Heart left ventricle (tissue), 16 donors: ENCODE measurements at regions not wholly inside any gene's neighbourhood (a gene's known extent, or its start where the extent isn't known, plus 50 kb on each side); places are given as distances from the start of the nearest gene placed in this dataset.

Experiments
- ATAC-seq, 4 donors: fragments of 200-7000 bp; cut with Tn5 transposase; one replicate each; pipeline ENCODE4 v1.9.1; 2020 to 2022; ENCODE audit warnings: moderate library complexity in 4 of 4, mild to moderate bottlenecking in 3 of 4, moderate number of reproducible peaks in 1 of 4
- DNase-seq, 5 donors: peaks; one replicate each; pipeline ENCODE4 v3.0.0-alpha.2; 2020
- H3K27ac ChIP-seq, 12 donors: fragments of 200-600 bp; sonication (generic) in 4 of 12; one replicate each; pipeline versions ENCODE4 v1.5.0 to v1.8.0; 2016 to 2022; ENCODE audit warnings: mild to moderate bottlenecking in 2 of 12
- H3K27me3 ChIP-seq, 9 donors: fragments of 200-600 bp; sonication (generic) in 2 of 9; one replicate each; pipeline versions ENCODE4 v1.5.1 to v1.8.0; 2016 to 2022; ENCODE audit warnings: mild to moderate bottlenecking in 3 of 9
- H3K36me3 ChIP-seq, 9 donors: fragments of 200-600 bp; sonication (generic) in 2 of 9; one replicate each; pipeline versions ENCODE4 v1.5.0 to v1.8.0; 2018 to 2022; ENCODE audit warnings: mild to moderate bottlenecking in 2 of 9
- H3K4me1 ChIP-seq, 12 donors: fragments of 200-600 bp; sonication (generic) in 4 of 12; one replicate each; pipeline versions ENCODE4 v1.5.0 to v1.8.0; 2016 to 2022; ENCODE audit warnings: mild to moderate bottlenecking in 3 of 12
- H3K4me3 ChIP-seq, 12 donors: fragments of 200-600 bp; sonication (generic) in 4 of 12; one replicate each; pipeline versions ENCODE4 v1.5.0 to v1.8.0; 2017 to 2022; ENCODE audit warnings: mild to moderate bottlenecking in 9 of 12, moderate library complexity in 4 of 12
- H3K9me3 ChIP-seq, 12 donors: fragments of 200-600 bp; sonication (generic) in 4 of 12; one replicate each; pipeline versions ENCODE4 v1.5.0 to v1.8.0; 2016 to 2022; ENCODE audit warnings: mild to moderate bottlenecking in 1 of 12
- POLR2A ChIP-seq, 2 donors: fragments of 450-650 bp; IDR thresholded peaks; one replicate each; pipeline ENCODE4 v1.6.1; 2017; ENCODE audit warnings: antibody characterized with exemption in 2 of 2, mild to moderate bottlenecking in 2 of 2, moderate library complexity in 2 of 2
- WGBS, 4 donors: extraction: QIAGEN DNeasy Blood & Tissue Kit in 2 of 4; methylation state at CpG; one replicate each; pipeline versions ENCODE4 v1.1.5 to v1.1.7; 2013 to 2018; 5-methylcytosine and 5-hydroxymethylcytosine counted together
- intact Hi-C, 10 donors: fragments of 100-400 bp; cut with DNase I; formaldehyde crosslinking; loops; one replicate each; pipeline versions ENCODE4 v1.11.1 to v1.14.2; 2022
- TF ChIP-seq, protein P1 (sequence below), 12 donors: fragments of 200-600 bp; sonication (generic) in 4 of 12; IDR thresholded peaks; one replicate each; pipeline versions ENCODE4 v1.5.0 to v1.8.0; 2018 to 2022; ENCODE audit warnings: antibody characterized with exemption in 12 of 12, mild to moderate bottlenecking in 5 of 12
- donor health status: ischemic (EF 13 %, LVEDD 7.1; RV severe dilation, severe dysfunction).
- donor health status: healthy with polysubstance abuse.
- donor health status: DM: no; HTN: yes; CAD: no.
- donor health status: DM: no; HTN: no; CAD: no.
- donor health status: ischemic (EF 25% LVEDD 6.9; RV normal size, moderate dysfunction).
- donor health status: ischemic (EF 25% LVEDD 5.7; RV mildly dilated, moderate dysfunction).
- donor health status: healthy.
- donor health status: DM: yes; HTN: yes; CAD: no.
- donor health status: ischemic (EF 35%, LVEDD 5.7; RV mildly dilated, moderate dysfunction).
- donor health status: nonischemic (EF 11% LVEDD 7.7; RV severe dilation, severe dysfunction).
- donor health status: DM: yes; HTN: yes; CAD: no.
- donor health status: PGD.
- donor health status: ischemic (EF 29% LVEDD 5.4; RV normal size, mild dysfunction).
- donor health status: nonischemic (EF 23%, LVEDD 6.1; RV moderate dilation, normal function).

GRCh38 chr4:148770377-148770776, 328.2 kb upstream of the NR3C2 start:
- no peaks in the 10 kb centered on the region for H3K27me3 ChIP-seq
- no peak overlapping the region for H3K27ac ChIP-seq
- no peaks in the 10 kb centered on the region for H3K9me3 ChIP-seq
- DNase-seq (no peak), ATAC-seq (peak in 1 of 4 donors; percentile 42)
- no peaks in the 10 kb centered on the region for H3K36me3 ChIP-seq
- H3K4me1 ChIP-seq: no peaks in the 10 kb centered on the region
- H3K4me3 ChIP-seq: no peak overlapping the region
- intact Hi-C loops: no loop called here
- no peak for TF ChIP-seq POLR2A (IDR thresholded peaks at IDR 0.05)
- TF ChIP-seq, protein P1, sequence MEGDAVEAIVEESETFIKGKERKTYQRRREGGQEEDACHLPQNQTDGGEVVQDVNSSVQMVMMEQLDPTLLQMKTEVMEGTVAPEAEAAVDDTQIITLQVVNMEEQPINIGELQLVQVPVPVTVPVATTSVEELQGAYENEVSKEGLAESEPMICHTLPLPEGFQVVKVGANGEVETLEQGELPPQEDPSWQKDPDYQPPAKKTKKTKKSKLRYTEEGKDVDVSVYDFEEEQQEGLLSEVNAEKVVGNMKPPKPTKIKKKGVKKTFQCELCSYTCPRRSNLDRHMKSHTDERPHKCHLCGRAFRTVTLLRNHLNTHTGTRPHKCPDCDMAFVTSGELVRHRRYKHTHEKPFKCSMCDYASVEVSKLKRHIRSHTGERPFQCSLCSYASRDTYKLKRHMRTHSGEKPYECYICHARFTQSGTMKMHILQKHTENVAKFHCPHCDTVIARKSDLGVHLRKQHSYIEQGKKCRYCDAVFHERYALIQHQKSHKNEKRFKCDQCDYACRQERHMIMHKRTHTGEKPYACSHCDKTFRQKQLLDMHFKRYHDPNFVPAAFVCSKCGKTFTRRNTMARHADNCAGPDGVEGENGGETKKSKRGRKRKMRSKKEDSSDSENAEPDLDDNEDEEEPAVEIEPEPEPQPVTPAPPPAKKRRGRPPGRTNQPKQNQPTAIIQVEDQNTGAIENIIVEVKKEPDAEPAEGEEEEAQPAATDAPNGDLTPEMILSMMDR (IDR thresholded peaks at IDR 0.05): peak in 5 of 12 donors; percentile 16 to 37 (median 20)

DNA sequence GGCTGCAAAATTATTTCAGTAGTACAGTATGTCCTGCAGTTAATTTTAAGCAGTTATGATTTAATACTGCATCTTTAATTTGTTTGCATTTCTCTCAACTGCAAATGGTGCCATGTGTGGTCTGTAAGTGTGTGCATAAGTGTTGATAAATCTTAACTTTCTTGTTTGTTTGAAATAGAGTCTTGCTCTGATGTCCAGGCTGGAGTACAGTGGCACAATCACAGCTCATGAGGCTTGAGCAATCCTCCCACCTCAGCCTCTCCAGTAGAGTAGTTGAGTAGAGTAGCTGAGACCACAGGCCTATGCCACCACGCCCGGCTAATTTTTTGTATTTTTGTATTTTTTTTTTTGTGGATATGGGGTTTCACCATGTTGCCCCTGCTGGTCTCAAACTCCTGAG, 322.5 kb upstream of the NR3C2 start:
- Histone ChIP-seq H3K4me1 (no peaks in the 10 kb centered on the region), H3K27me3 (no peaks in the 10 kb centered on the region), H3K4me3 (no peak overlapping the region), H3K9me3 (peaks cover 0 to 21% (median 3%) of the 10 kb centered on the region in 12 donors), H3K27ac (no peak overlapping the region), H3K36me3 (no peaks in the 10 kb centered on the region)
- whole genome bisulfite sequencing, 4 donors: 47 to 73% (median 60%) methylated on average over 2 of the region's 2 CpGs
- no peak for DNase-seq
- TF ChIP-seq, protein P1 (IDR thresholded peaks at IDR 0.05): no peak
- no peak for TF ChIP-seq POLR2A (IDR thresholded peaks at IDR 0.05)
- intact Hi-C loops: no loop called here
- no peak for ATAC-seq

GRCh38 chr4:148757171-148757570, 315.0 kb upstream of the NR3C2 start:
- no peak for ATAC-seq
- no peak overlapping the region for H3K27ac ChIP-seq
- no peak for DNase-seq
- WGBS, 4 donors: 82 to 86% (median 85%) methylated on average over 1 of the region's 1 CpG
- H3K4me3 ChIP-seq: no peak overlapping the region
- H3K27me3 ChIP-seq: no peaks in the 10 kb centered on the region
- no peaks in the 10 kb centered on the region for H3K4me1 ChIP-seq
- H3K9me3 ChIP-seq: peaks cover 0 to 20% (median under 1%) of the 10 kb centered on the region in 12 donors
- no peak for TF ChIP-seq POLR2A (IDR thresholded peaks at IDR 0.05)
- TF ChIP-seq, protein P1 (IDR thresholded peaks at IDR 0.05): no peak
- no peaks in the 10 kb centered on the region for H3K36me3 ChIP-seq
- intact Hi-C loops: no loop called here

GRCh38 chr4:148749403-148749802, 307.2 kb upstream of the NR3C2 start:
- 82 to 88% (median 86%) methylated on average over 3 of the region's 3 CpGs for WGBS, 4 donors
- H3K36me3 ChIP-seq: no peaks in the 10 kb centered on the region

More at GRCh38 chr4:148749403-148749802, 307.2 kb upstream of the NR3C2 start:
- Histone ChIP-seq H3K9me3 (no peaks in the 10 kb centered on the region), H3K4me1 (no peaks in the 10 kb centered on the region), H3K27ac (no peak overlapping the region), H3K27me3 (no peaks in the 10 kb centered on the region), H3K4me3 (no peak overlapping the region)
- DNase-seq: no peak
- intact Hi-C loops: no loop called here
- no peak for ATAC-seq
- TF ChIP-seq, protein P1 (IDR thresholded peaks at IDR 0.05): no peak
- TF ChIP-seq POLR2A (IDR thresholded peaks at IDR 0.05): no peak
